ENCODE measurements at regions not wholly inside any gene's neighbourhood (a gene's known extent, or its start where the extent isn't known, plus 50 kb on each side); places are given as distances from the start of the nearest gene placed in this dataset.

DNA sequence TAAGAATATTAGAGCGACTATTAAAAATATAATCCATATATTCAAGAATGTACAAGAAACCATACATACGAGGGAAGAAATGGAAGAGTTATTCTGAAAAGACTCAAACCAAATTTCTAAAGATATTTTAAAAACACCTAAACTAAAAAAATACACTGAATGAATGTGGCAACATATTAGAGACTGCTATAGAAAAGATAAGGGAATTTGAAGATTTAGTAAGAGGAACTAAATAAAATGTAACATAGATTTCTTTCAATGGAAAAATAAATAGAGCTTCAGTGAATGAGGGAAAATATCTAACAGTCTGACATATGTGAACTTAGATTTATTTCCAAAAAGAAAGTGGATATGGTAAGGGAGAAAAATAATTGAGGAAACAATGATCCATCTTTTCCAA lies 194.9 kb upstream of the STXBP5 start:
- Histone ChIP-seq H3K4me1 (no peaks in the 10 kb centered on the region), H3K27ac (no peak overlapping the region), H3K4me3 (no peak overlapping the region), H3K36me3 (ENCODE audit: low read depth, missing control alignments) (no peaks in the 10 kb centered on the region), H3K27me3 (no peaks in the 10 kb centered on the region), H3K9me3 (no peaks in the 10 kb centered on the region)
- no peak for TF ChIP-seq POLR2A (IDR thresholded peaks at IDR 0.05)
- TF ChIP-seq, protein P1, sequence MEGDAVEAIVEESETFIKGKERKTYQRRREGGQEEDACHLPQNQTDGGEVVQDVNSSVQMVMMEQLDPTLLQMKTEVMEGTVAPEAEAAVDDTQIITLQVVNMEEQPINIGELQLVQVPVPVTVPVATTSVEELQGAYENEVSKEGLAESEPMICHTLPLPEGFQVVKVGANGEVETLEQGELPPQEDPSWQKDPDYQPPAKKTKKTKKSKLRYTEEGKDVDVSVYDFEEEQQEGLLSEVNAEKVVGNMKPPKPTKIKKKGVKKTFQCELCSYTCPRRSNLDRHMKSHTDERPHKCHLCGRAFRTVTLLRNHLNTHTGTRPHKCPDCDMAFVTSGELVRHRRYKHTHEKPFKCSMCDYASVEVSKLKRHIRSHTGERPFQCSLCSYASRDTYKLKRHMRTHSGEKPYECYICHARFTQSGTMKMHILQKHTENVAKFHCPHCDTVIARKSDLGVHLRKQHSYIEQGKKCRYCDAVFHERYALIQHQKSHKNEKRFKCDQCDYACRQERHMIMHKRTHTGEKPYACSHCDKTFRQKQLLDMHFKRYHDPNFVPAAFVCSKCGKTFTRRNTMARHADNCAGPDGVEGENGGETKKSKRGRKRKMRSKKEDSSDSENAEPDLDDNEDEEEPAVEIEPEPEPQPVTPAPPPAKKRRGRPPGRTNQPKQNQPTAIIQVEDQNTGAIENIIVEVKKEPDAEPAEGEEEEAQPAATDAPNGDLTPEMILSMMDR (IDR thresholded peaks at IDR 0.05): no peak
- no peak for DNase-seq
- 91 to 98% methylated on average over 2 of the region's 2 CpGs for WGBS, 2 donors
- intact Hi-C loops (cut with DNase I; ENCODE audit: low total_unique reads): no loop called here

DNA sequence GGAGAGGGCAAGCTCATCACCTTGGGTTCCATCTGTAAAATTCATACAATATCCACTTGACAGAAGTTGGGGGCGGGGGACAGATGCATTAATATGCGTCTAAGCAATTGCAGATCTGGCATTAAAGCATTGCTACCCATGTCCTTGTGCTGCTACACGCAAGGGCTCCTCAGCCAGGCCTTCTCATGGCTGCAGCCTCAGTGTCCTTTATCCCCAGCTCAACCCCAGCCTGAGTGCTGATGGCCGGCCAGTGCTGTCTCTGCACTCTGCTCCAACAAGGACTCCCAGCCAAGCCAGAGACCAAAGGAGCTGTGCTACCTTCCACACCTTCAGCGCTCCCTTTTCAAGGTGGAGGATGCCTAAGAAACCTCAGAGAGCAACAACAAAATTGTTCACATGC lies 188.5 kb upstream of the STXBP5 start:
- Histone ChIP-seq H3K27ac (no peak overlapping the region), H3K27me3 (no peaks in the 10 kb centered on the region), H3K4me3 (no peak overlapping the region), H3K9me3 (no peaks in the 10 kb centered on the region), H3K36me3 (ENCODE audit: low read depth, missing control alignments) (no peaks in the 10 kb centered on the region), H3K4me1 (no peaks in the 10 kb centered on the region)
- no peak for TF ChIP-seq POLR2A (IDR thresholded peaks at IDR 0.05)
- TF ChIP-seq, protein P1 (IDR thresholded peaks at IDR 0.05): no peak
- 87 to 91% methylated on average over 5 of the region's 5 CpGs for WGBS, 2 donors
- intact Hi-C loops (cut with DNase I; ENCODE audit: low total_unique reads): no loop called here
- no peak for DNase-seq

DNA sequence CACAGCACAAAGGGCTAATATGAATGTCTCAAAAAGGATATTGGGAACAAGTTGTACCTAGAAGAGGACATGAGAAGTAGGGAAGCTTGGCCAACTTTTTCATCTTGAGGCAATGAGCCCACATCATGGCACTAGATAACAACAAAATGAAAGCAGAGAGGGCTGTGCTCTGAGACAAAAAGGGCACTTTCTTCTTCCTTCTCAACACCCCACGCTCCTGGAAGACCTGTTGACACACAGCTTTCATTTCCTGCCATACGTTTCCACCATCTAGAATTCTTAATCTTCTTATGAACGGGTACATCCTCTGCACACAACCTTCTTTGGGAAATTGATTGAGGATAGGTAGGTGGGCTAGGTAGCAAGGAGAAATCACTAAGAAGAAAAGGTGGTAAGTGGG lies 187.8 kb upstream of the STXBP5 start:
- no peaks in the 10 kb centered on the region for H3K36me3 ChIP-seq (ENCODE audit: low read depth, missing control alignments)
- WGBS, 2 donors: 63 to 74% methylated on average over 3 of the region's 3 CpGs
- H3K4me1 ChIP-seq: no peaks in the 10 kb centered on the region
- no peaks in the 10 kb centered on the region for H3K27me3 ChIP-seq
- DNase-seq: no peak
- intact Hi-C loops (cut with DNase I; ENCODE audit: low total_unique reads): no loop called here
- no peak overlapping the region for H3K4me3 ChIP-seq
- TF ChIP-seq, protein P1 (IDR thresholded peaks at IDR 0.05): no peak
- no peak for TF ChIP-seq POLR2A (IDR thresholded peaks at IDR 0.05)
- no peak overlapping the region for H3K27ac ChIP-seq
- H3K9me3 ChIP-seq: no peaks in the 10 kb centered on the region

DNA sequence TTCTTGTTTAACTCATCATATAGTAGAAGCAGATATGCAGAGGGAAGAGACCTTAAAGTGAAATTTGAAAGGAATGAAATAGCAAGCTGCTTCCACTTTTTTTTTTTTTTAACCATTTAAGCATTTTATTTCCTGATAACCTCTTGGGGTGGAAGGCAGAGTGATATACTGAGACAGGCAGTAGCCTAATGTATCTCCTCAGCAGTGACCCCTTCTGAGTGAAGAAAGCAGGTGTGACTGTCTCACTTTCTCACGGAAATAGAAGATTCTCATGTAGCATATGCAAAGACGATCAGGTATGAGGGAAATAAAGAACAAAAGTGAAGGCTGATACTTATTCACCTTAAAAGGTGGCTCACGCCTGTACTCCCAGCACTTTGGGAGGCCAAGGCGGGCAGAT lies 187.1 kb upstream of the STXBP5 start:
- Histone ChIP-seq H3K27ac (no peak overlapping the region), H3K4me1 (no peaks in the 10 kb centered on the region), H3K36me3 (ENCODE audit: low read depth, missing control alignments) (no peaks in the 10 kb centered on the region), H3K9me3 (no peaks in the 10 kb centered on the region), H3K27me3 (no peaks in the 10 kb centered on the region), H3K4me3 (no peak overlapping the region)
- intact Hi-C loops (cut with DNase I; ENCODE audit: low total_unique reads): no loop called here
- TF ChIP-seq, protein P1 (IDR thresholded peaks at IDR 0.05): no peak
- TF ChIP-seq POLR2A (IDR thresholded peaks at IDR 0.05): no peak
- DNase-seq: no peak
- WGBS, 2 donors: 85 to 93% methylated on average over 4 of the region's 4 CpGs

DNA sequence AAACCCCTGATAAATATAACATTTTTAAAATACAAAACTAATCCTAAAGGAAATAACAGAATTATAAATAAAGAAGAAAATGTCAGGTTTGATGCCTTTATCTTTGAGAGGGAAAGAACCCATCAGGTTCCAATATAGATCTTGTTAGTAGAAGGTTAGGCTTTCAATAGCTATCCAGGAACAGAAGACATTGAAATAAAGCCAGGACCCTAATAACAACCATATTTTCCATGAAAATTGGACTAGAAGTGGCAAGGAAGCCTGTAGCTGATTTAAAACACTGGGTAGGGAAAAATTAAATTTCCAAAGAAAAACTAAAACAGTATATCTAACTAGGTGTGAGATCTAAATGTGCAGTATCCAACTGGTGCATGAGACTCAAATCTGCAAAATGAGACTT lies 185.2 kb upstream of the STXBP5 start:
- H3K4me3 ChIP-seq: no peak overlapping the region
- H3K27me3 ChIP-seq: no peaks in the 10 kb centered on the region
- no peak overlapping the region for H3K27ac ChIP-seq
- TF ChIP-seq, protein P1 (IDR thresholded peaks at IDR 0.05): no peak
- TF ChIP-seq POLR2A (IDR thresholded peaks at IDR 0.05): no peak
- H3K36me3 ChIP-seq (ENCODE audit: low read depth, missing control alignments): no peaks in the 10 kb centered on the region
- DNase-seq: no peak
- no peaks in the 10 kb centered on the region for H3K4me1 ChIP-seq
- intact Hi-C loops (cut with DNase I; ENCODE audit: low total_unique reads): no loop called here
- no peaks in the 10 kb centered on the region for H3K9me3 ChIP-seq
